ENCODE measurements at regions not wholly inside any gene's neighbourhood (a gene's known extent, or its start where the extent isn't known, plus 50 kb on each side); places are given as distances from the start of the nearest gene placed in this dataset.
"Not testable (repeated sequence)": the region's sequence is repeated elsewhere in the genome, so short reads cannot be mapped to it uniquely, and the experiment has no call there.

DNA sequence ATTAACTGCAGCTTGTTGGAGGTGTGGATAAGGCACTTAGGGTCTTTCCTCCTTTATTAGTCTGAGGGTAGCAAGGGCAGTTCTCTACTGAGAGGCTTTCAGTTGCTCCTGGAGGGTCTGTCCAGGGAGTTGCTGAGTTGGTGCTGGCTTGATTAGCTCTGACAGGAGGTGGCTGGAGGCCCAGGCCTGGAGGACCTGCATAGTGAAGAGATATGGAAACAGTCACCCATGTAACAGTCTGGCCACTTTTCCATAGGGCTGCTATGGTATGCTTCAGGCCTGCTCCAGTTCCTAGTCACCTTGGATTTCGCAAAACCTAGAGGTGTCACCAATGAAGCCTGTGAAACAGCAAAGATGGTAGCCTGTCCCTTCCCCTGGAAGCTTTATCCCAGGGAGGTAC lies 143.3 kb upstream of the SLC38A2 start:
- no peaks in the 10 kb centered on the region for H3K27me3 ChIP-seq (ENCODE audit: insufficient read depth, low read depth, low read length)
- no peak for TF ChIP-seq REST (IDR thresholded peaks at IDR 0.05; ENCODE audit: borderline replicate concordance)
- H3K9me2 ChIP-seq (ENCODE audit: insufficient read depth, low read length), result no peaks in the 10 kb centered on the region
- H3K36me3 ChIP-seq (ENCODE audit: insufficient read depth, low read length), result no peaks in the 10 kb centered on the region
- H4K20me1 ChIP-seq (ENCODE audit: insufficient read depth), result no peaks in the 10 kb centered on the region
- H2AFZ ChIP-seq (ENCODE audit: low read depth, low read length), result no peak overlapping the region
- H3K4me3 ChIP-seq (ENCODE audit: low read length), result no peak overlapping the region
- H3K9me3 ChIP-seq (ENCODE audit: low read length), result peaks cover 6% of the 10 kb centered on the region
- no peaks in the 10 kb centered on the region for H3F3A ChIP-seq (ENCODE audit: insufficient read depth, low read length, poor library complexity, severe bottlenecking)
- no peak overlapping the region for H3K4me2 ChIP-seq (ENCODE audit: low read length)
- H3K79me2 ChIP-seq (replicated peaks; ENCODE audit: insufficient read depth, low read length), result no peaks in the 10 kb centered on the region
- no peak overlapping the region for H3K27ac ChIP-seq (ENCODE audit: low read length)
- no peak overlapping the region for H3K9ac ChIP-seq (ENCODE audit: low read length)

GRCh38 chr12:46514886-46515285 lies 142.3 kb upstream of the SLC38A2 start:
- Histone ChIP-seq H3K9me2 (ENCODE audit: insufficient read depth, low read length) (no peaks in the 10 kb centered on the region), H3K9ac (ENCODE audit: low read length) (no peak overlapping the region)

GRCh38 chr12:46510257-46510656 lies 137.7 kb upstream of the SLC38A2 start:
- H3K9me3 ChIP-seq (ENCODE audit: low read length); H3K9me2 ChIP-seq (ENCODE audit: insufficient read depth, low read length); H3F3A ChIP-seq (ENCODE audit: insufficient read depth, low read length, poor library complexity, severe bottlenecking); H3K9ac ChIP-seq (ENCODE audit: low read length); H3K4me2 ChIP-seq (ENCODE audit: low read length); H3K36me3 ChIP-seq (ENCODE audit: insufficient read depth, low read length); H3K27me3 ChIP-seq (ENCODE audit: insufficient read depth, low read depth, low read length); H3K79me2 ChIP-seq (replicated peaks; ENCODE audit: insufficient read depth, low read length); H2AFZ ChIP-seq (ENCODE audit: low read depth, low read length); H4K20me1 ChIP-seq (ENCODE audit: insufficient read depth); H3K27ac ChIP-seq (ENCODE audit: low read length); H3K4me3 ChIP-seq (ENCODE audit: low read length): not testable (repeated sequence)

More at GRCh38 chr12:46514886-46515285, 142.3 kb upstream of the SLC38A2 start:
- no peak overlapping the region for H3K4me2 ChIP-seq (ENCODE audit: low read length)
- no peak overlapping the region for H2AFZ ChIP-seq (ENCODE audit: low read depth, low read length)
- H3K79me2 ChIP-seq (replicated peaks; ENCODE audit: insufficient read depth, low read length), result no peaks in the 10 kb centered on the region
- no peaks in the 10 kb centered on the region for H3K36me3 ChIP-seq (ENCODE audit: insufficient read depth, low read length)
- H3K27ac ChIP-seq (ENCODE audit: low read length), result no peak overlapping the region
- no peaks in the 10 kb centered on the region for H4K20me1 ChIP-seq (ENCODE audit: insufficient read depth)
- no peak overlapping the region for H3K4me3 ChIP-seq (ENCODE audit: low read length)
- H3K27me3 ChIP-seq (ENCODE audit: insufficient read depth, low read depth, low read length), result no peaks in the 10 kb centered on the region
- H3F3A ChIP-seq (ENCODE audit: insufficient read depth, low read length, poor library complexity, severe bottlenecking), result no peaks in the 10 kb centered on the region
- TF ChIP-seq REST (IDR thresholded peaks at IDR 0.05; ENCODE audit: borderline replicate concordance) (no peak), SMC3 (conservative IDR thresholded peaks at IDR 0.05; ENCODE audit: poor library complexity) (no peak), EZH2 (IDR thresholded peaks at IDR 0.05; ENCODE audit: borderline replicate concordance, insufficient read depth, low read length, poor library complexity, severe bottlenecking) (no peak), EP300 (conservative IDR thresholded peaks at IDR 0.05; ENCODE audit: poor library complexity, severe bottlenecking) (no peak), MXI1 (conservative IDR thresholded peaks at IDR 0.05; ENCODE audit: poor library complexity, severe bottlenecking) (no peak), CTCF (IDR thresholded peaks at IDR 0.05; ENCODE audit: poor library complexity, severe bottlenecking) (no peak), TAF1 (IDR thresholded peaks at IDR 0.05; ENCODE audit: low read depth) (no peak), POLR2AphosphoS5 (IDR thresholded peaks at IDR 0.05) (no peak)
- H3K9me3 ChIP-seq (ENCODE audit: low read length), result peaks cover 6% of the 10 kb centered on the region
